Right cardiac atrium (tissue), 5 donors: ENCODE measurements at regions not wholly inside any gene's neighbourhood (a gene's known extent, or its start where the extent isn't known, plus 50 kb on each side); places are given as distances from the start of the nearest gene placed in this dataset.

Experiments
- ATAC-seq, 2 donors: fragments of 200-7000 bp; cut with Tn5 transposase; one replicate each; pipeline versions ENCODE4 v1.8.0 to v1.9.1; 2020; ENCODE audit warnings: moderate library complexity in 2 of 2, mild to moderate bottlenecking in 1 of 2
- DNase-seq, 3 donors: peaks; one replicate each; pipeline ENCODE4 v3.0.0-alpha.2; 2020
- H3K27ac ChIP-seq: one replicate; pipeline ENCODE4 v1.5.1; 2013; ENCODE audit warnings: mild to moderate bottlenecking, low read length, control low read depth, moderate library complexity
- H3K27me3 ChIP-seq: one replicate; pipeline ENCODE4 v1.6.1; 2013; ENCODE audit not compliant: control insufficient read depth, insufficient read depth
- H3K4me1 ChIP-seq: one replicate; pipeline ENCODE4 v1.6.1; 2013; ENCODE audit warnings: low read length; ENCODE audit not compliant: control insufficient read depth, insufficient read depth
- H3K4me3 ChIP-seq: one replicate; pipeline ENCODE4 v1.5.1; 2013; ENCODE audit warnings: low read length, control low read depth
- H3K9me3 ChIP-seq: one replicate; pipeline ENCODE4 v1.6.1; 2013; ENCODE audit warnings: low read length; ENCODE audit not compliant: control insufficient read depth
- WGBS: extraction: QIAGEN DNeasy Blood & Tissue Kit; methylation state at CpG from one replicate; pipeline ENCODE4 v1.1.7; 2013; 5-methylcytosine and 5-hydroxymethylcytosine counted together
- intact Hi-C, 4 donors: fragments of 100-400 bp; cut with DNase I; formaldehyde crosslinking; loops; one replicate each; pipeline versions ENCODE4 v1.11.0 to v1.14.0; 2022 to 2023
- donor health status: healthy with polysubstance abuse.
- donor health status: DM: no; HTN: yes; CAD: no.
- donor health status: DM: no; HTN: no; CAD: no.
- donor health status: DM: no; HTN: yes; CAD: no; lungs with severe emphysema.
- donor health status: DM: yes; HTN: yes; CAD: no.

DNA sequence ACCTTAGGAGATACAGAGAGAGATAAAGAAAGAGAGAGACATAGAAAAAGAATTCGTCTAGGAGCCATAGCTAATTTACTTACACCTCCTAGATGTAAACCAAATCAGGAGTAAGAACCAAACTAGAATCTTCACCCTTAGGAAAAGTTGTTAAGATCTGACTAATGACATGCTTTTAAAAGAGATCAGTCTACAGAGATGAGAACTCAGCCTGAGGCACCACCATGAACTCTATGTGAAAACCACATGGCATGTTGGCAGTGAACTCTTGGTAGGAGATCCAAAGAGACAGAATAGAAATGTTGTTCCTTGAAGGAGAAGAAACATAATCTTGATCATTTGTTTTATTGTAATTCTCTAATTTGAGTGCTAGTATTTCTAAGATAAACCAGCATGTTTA is 585.4 kb upstream of the ID2 start:
- Histone ChIP-seq H3K9me3 (no peaks in the 10 kb centered on the region), H3K4me3 (no peak overlapping the region), H3K27ac (no peak overlapping the region), H3K27me3 (no peaks in the 10 kb centered on the region), H3K4me1 (no peaks in the 10 kb centered on the region)
- no peak for ATAC-seq
- intact Hi-C loops: no loop called here
- no peak for DNase-seq
- 94% methylated on average over 1 of the region's 1 CpG for WGBS

DNA sequence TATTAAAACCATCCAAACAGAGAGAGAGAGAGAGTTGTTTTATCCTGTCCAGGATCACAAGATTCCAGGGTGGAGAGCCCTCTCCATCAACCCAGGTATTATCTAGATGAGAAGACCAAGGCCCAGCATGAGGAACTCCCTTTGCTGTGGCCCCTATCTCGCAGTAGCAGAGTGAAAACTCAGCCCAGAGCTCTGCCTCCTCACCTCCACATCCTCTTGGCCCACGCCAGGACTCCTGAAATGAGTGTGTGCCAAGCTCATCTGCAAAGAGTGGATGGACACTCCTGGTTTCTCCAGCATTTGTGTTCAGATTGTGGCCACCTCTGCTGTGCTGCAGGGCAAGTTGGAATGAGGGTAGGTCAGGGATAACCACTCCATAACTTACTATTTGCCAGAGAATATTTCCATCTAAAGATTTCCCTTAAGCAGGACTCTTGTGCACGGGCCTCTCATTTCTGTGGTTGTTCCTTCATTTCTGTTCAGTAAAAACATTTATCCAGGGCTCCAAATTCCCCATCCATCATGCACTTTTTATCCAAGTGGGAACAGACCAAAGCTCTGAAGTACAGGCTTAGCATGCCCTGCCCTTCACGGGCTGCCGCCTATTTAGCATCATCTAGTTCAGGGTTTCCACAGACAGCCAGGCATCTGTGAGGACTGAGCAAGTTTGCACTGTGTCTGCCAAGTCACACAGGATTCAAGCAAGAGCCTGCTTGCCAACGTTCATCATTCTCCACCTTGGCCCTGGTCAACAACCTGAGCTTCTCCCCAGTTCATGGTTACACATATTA is 583.2 kb upstream of the ID2 start:
- WGBS: 73% methylated on average over 6 of the region's 6 CpGs
- Histone ChIP-seq H3K4me3 (no peak overlapping the region), H3K27ac (no peak overlapping the region), H3K9me3 (no peaks in the 10 kb centered on the region), H3K4me1 (no peaks in the 10 kb centered on the region), H3K27me3 (no peaks in the 10 kb centered on the region)
- DNase-seq: no peak
- ATAC-seq: no peak
- intact Hi-C loops: no loop called here

DNA sequence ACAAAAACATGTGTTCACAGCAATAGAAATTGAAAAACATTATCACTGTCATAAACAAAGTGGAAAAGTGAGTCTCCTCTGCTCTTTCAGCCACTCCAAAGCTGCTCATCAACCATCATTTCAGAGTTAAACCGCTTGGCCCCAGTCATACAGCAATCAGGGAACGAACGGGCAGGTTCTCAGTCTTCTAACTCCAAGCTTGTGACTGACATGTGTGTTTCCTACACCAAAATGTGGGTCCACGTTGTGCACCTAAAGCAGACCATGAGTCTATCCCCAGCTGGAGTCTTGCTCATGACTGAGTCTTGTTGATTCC is 582.6 kb upstream of the ID2 start:
- no peak for ATAC-seq
- no peak for DNase-seq
- H3K9me3 ChIP-seq: no peaks in the 10 kb centered on the region
- no peaks in the 10 kb centered on the region for H3K27me3 ChIP-seq
- intact Hi-C loops: no loop called here
- H3K4me1 ChIP-seq: no peaks in the 10 kb centered on the region
- 95% methylated on average over 4 of the region's 4 CpGs for WGBS
- no peak overlapping the region for H3K27ac ChIP-seq
- H3K4me3 ChIP-seq: no peak overlapping the region

DNA sequence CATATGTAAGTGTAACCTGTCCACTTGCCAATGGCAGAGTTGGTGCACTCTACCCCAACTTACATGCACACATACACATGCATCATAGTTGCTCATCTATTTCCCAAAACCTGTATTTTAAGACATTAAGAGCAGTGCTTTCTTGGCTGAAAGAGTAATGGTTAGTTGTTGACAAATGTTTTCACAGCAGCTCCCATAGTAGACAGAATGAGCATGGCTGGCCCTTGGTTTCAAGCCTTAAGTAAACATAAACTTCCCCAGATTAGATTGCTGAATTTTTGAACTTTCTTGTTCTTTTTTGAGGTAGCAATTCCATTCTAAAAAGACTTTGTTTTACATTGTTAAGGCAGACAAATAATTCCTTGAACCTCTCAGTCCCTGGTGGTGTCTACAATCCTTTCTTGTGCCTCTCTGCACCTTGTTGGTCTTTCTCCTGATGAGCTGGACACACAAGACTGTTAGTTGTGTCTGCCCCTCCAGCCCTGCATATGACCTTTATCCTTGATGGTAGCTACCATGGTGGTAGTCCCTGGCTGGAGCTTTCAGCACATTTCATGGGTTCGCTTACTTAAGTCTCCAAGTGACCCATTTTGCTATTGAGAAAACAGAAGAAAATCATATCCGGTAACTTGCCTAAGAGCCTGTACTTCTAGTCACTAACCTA is 580.1 kb upstream of the ID2 start:
- DNase-seq: no peak
- intact Hi-C loops: no loop called here

DNA sequence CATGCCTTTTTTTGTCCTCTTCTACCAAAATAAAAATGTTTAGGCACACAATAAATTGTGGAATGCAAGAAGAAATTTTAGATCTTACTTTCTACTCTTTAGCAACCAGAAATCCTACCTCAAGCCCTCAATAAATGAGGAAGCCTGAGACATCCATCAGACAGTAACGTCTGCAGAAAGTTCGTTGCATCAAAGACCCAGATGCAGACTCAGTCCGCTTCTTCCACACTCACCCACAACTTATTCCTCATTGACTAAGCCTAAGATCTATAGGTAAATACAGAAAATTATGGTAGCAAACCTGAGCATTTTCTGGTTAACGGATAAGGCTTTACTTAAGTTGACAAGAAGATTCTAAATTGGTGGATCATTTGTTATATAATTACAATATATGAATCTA is 579.4 kb upstream of the ID2 start:
- Histone ChIP-seq H3K27me3 (no peaks in the 10 kb centered on the region), H3K4me1 (no peaks in the 10 kb centered on the region), H3K4me3 (no peak overlapping the region), H3K9me3 (no peaks in the 10 kb centered on the region), H3K27ac (no peak overlapping the region)
- intact Hi-C loops: no loop called here
- DNase-seq (no peak), ATAC-seq (no peak)
- 96% methylated on average over 4 of the region's 4 CpGs for WGBS

More for the DNA sequence above, 580.1 kb upstream of the ID2 start:
- H3K27me3 ChIP-seq: no peaks in the 10 kb centered on the region
- H3K27ac ChIP-seq: no peak overlapping the region
- ATAC-seq: no peak
- WGBS: 93% methylated on average over 2 of the region's 2 CpGs
- H3K4me1 ChIP-seq: no peaks in the 10 kb centered on the region
- no peak overlapping the region for H3K4me3 ChIP-seq
- H3K9me3 ChIP-seq: no peaks in the 10 kb centered on the region

DNA sequence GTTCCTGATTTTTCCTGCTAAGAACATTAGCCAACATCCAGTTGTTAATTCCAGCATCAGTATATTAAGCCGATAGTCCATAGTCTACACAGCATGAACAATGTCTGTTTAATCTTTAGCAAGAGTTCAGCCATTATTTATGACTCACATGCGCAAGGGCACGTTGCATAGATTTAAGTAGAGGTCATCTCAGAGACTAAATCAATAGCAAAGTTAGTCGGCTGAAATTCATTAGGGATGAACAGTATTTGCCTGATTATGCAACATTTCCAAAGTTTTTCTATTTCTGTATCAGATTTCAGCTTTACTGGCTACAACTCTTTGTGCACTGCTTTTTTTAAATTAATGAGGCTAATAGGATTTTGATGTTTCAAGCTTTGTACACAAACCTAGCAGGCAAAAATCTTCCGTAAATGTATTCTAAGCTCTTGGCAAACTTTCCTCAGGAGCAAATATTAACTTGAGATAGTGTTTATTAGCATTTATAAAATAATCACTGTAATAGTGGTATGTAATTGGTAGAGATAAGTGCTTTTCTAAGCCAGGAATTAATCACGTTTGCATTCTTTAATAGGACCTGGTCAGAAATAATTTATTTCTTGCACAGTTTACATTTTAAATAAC is 578.7 kb upstream of the ID2 start:
- no peak for ATAC-seq
- H3K9me3 ChIP-seq: no peaks in the 10 kb centered on the region
- H3K27ac ChIP-seq: no peak overlapping the region
- 79% methylated on average over 6 of the region's 6 CpGs for WGBS
- no peaks in the 10 kb centered on the region for H3K4me1 ChIP-seq
- H3K27me3 ChIP-seq: no peaks in the 10 kb centered on the region
- intact Hi-C loops: no loop called here
- no peak for DNase-seq
- H3K4me3 ChIP-seq: no peak overlapping the region

DNA sequence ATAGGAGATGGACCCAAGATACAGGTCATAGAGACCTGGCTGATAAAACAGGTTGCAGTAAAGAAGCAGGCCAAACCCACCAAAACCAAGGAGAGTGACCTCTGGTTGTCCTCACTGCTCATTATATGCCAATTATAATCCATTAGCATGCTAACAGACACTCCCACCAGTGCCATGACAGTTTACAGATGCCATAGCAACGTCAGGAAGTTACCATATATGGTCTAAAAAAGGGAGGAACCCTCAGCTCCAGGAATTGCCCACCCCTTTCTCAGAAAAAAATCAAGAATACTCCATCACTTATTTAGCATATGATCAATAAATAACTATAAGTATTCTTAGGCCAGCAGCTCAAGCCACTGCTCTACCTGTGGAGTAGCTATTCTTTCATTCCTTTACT is 574.7 kb upstream of the ID2 start:
- Histone ChIP-seq H3K4me3 (no peak overlapping the region), H3K27me3 (no peaks in the 10 kb centered on the region), H3K27ac (no peak overlapping the region), H3K9me3 (no peaks in the 10 kb centered on the region), H3K4me1 (no peaks in the 10 kb centered on the region)
- 55% methylated on average over 1 of the region's 1 CpG for WGBS
- ATAC-seq: no peak
- intact Hi-C loops: no loop called here
- no peak for DNase-seq

DNA sequence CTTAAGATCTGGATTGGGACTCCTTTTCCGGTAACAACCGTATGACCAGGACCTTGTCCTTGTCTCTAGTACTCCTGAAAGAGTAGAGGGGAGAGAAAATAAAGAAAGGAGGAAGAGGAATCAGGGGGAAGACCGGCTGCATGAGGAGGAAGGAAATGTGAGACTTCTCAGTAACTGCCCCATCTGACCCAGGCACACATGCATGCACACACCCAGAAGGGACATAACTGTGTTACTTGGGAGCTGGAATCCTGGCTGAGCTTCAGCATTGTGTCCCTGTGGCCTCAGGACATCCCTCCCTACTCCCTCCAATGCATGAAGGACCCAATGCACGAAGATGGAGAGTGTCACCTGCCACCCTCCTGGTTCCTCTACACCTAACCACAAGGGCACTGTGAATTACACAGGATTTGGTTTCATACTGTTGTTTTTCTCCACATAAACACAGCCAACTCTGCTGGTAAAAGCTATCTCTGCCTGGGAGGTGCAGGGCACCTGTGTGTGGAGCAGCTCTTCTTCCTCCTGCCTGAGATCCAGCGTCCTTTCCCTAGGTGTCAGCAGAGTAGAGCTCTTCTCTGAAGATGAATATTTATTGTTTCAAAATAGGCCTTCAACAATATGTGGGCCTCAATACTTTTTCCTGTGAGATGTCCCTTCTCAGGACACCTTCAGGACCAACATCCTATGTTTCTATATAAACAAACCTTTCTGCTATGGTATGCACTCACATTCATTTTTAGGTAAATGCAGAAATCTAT is 574.1 kb upstream of the ID2 start:
- 82% methylated on average over 5 of the region's 5 CpGs for WGBS
- H3K4me3 ChIP-seq: no peak overlapping the region
- no peaks in the 10 kb centered on the region for H3K4me1 ChIP-seq
- intact Hi-C loops: no loop called here
- no peak overlapping the region for H3K27ac ChIP-seq
- DNase-seq (no peak), ATAC-seq (no peak)
- H3K9me3 ChIP-seq: no peaks in the 10 kb centered on the region
- no peaks in the 10 kb centered on the region for H3K27me3 ChIP-seq

DNA sequence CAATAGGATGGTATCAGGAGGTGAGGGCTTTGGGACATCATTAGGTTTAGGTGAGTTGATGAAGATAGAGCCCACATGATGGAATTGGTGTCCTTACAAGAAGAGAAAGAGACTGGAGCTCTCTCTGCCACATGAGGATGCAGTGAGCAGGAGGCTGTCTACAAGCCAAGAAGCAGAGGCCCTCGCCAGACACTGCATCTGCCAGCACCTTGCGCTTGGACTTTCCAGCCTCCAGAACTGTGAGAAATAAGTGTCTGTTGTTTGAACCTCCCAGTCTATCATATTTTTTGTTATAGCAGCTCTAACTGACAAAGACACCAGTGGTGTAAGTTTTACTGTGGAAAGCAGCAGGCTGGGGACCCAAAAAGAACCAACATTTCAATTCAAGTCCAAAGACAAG is 571.1 kb upstream of the ID2 start:
- H3K4me3 ChIP-seq: no peak overlapping the region
- ATAC-seq (no peak), DNase-seq (no peak)
- no peak overlapping the region for H3K27ac ChIP-seq
- H3K9me3 ChIP-seq: no peaks in the 10 kb centered on the region
- H3K4me1 ChIP-seq: no peaks in the 10 kb centered on the region
- intact Hi-C loops: no loop called here
- no peaks in the 10 kb centered on the region for H3K27me3 ChIP-seq
- WGBS: 92% methylated on average over 2 of the region's 2 CpGs

DNA sequence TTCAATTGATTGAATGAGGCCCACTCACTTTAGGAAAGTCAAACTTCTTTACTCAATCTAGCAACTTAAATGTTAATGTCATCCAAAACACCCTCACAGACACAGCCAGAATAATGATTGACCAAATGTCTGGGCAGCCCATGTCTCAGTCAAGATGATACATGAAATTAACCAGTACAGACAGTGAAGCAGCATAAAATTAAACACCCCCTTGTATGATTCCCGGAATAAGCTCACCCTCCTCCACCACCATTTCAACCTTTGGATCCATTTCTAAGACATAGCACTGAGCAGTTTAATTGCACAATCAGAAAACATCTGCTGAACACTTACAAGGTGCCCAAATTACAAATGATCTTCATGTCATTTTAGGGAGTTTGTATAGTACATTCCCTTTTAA is 570.7 kb upstream of the ID2 start:
- H3K4me3 ChIP-seq: no peak overlapping the region
- ATAC-seq (no peak), DNase-seq (no peak)
- H3K27ac ChIP-seq: no peak overlapping the region
- no peaks in the 10 kb centered on the region for H3K4me1 ChIP-seq
- 93% methylated on average over 1 of the region's 1 CpG for WGBS
- H3K9me3 ChIP-seq: no peaks in the 10 kb centered on the region
- intact Hi-C loops: no loop called here
- no peaks in the 10 kb centered on the region for H3K27me3 ChIP-seq

DNA sequence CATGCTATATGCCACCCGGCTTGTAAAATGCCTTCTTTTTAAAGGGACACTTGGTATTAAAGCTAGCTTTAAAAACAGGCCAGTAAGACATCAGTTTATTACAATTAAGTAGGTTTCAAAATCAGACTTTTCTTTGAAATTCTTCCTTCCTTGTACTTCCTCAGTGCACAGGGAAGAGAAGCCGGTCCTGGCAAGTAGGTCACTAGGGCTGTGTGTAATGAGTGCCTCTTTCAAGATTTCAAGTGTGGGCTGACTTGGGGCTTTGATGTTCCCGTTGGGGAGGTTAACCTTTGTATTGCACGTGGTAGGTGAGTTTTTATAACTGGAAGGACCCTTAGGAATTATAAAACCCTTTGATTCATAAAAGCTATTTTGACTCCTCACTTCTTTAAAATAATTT is 566.4 kb upstream of the ID2 start:
- H3K27ac ChIP-seq: no peak overlapping the region
- DNase-seq: no peak
- no peak for ATAC-seq
- 78% methylated on average over 4 of the region's 4 CpGs for WGBS
- H3K27me3 ChIP-seq: no peaks in the 10 kb centered on the region
- intact Hi-C loops: no loop called here
- no peak overlapping the region for H3K4me3 ChIP-seq
- H3K4me1 ChIP-seq: peaks cover 8% of the 10 kb centered on the region
- no peaks in the 10 kb centered on the region for H3K9me3 ChIP-seq
